ENCODE measurements at regions not wholly inside any gene's neighbourhood (a gene's known extent, or its start where the extent isn't known, plus 50 kb on each side); places are given as distances from the start of the nearest gene placed in this dataset.

- DNase-seq (ENCODE audit: low read depth in 1 of 2, low spot score in 1 of 2) = no peak
These were observed 65.4 kb upstream of the BLID start for GRCh38 chr11:122181372-122181771.

GRCh38 chr11:122179961-122180834 is 64.2 kb upstream of the BLID start:
- DNase-seq (ENCODE audit: low read depth in 1 of 2, low spot score in 1 of 2) = no peak

GRCh38 chr11:122178795-122179194 is 62.8 kb upstream of the BLID start:
- DNase-seq (ENCODE audit: low read depth in 1 of 2, low spot score in 1 of 2) = no peak

GRCh38 chr11:122177238-122177637 is 61.2 kb upstream of the BLID start:
- DNase-seq (ENCODE audit: low read depth in 1 of 2, low spot score in 1 of 2) = no peak

- DNase-seq (ENCODE audit: low read depth in 1 of 2, low spot score in 1 of 2) = no peak
These were observed 60.6 kb upstream of the BLID start for GRCh38 chr11:122176651-122177050.

- no peak for DNase-seq (ENCODE audit: low read depth in 1 of 2, low spot score in 1 of 2)
These were observed 59.3 kb upstream of the BLID start for GRCh38 chr11:122175306-122175705.

GRCh38 chr11:122173587-122173986 is 57.6 kb upstream of the BLID start:
- no peak for DNase-seq (ENCODE audit: low read depth in 1 of 2, low spot score in 1 of 2)

GRCh38 chr11:122173074-122173450 is 57.0 kb upstream of the BLID start:
- no peak for DNase-seq (ENCODE audit: low read depth in 1 of 2, low spot score in 1 of 2)

- no peak for DNase-seq (ENCODE audit: low read depth in 1 of 2, low spot score in 1 of 2)
These were observed 56.5 kb upstream of the BLID start for GRCh38 chr11:122172352-122173073.

GRCh38 chr11:122170815-122171475 is 54.9 kb upstream of the BLID start:
- no peak for DNase-seq (ENCODE audit: low read depth in 1 of 2, low spot score in 1 of 2)

GRCh38 chr11:122168218-122168617 is 52.2 kb upstream of the BLID start:
- DNase-seq (ENCODE audit: low read depth in 1 of 2, low spot score in 1 of 2) = no peak

- no peak for DNase-seq (ENCODE audit: low read depth in 1 of 2, low spot score in 1 of 2)
These were observed 51.1 kb upstream of the BLID start for GRCh38 chr11:122167100-122167499.

- DNase-seq (ENCODE audit: low read depth in 1 of 2, low spot score in 1 of 2) = no peak
These were observed 49.8 kb upstream of the BLID start for GRCh38 chr11:122165607-122166371.

All from activated CD4-positive, alpha-beta T cell treated with anti-CD3 and anti-CD28 coated beads, Interleukin-2, amount 50 U/mL, for 24 hours (primary cell).